ENCODE measurements at regions not wholly inside any gene's neighbourhood (a gene's known extent, or its start where the extent isn't known, plus 50 kb on each side); places are given as distances from the start of the nearest gene placed in this dataset.

DNA sequence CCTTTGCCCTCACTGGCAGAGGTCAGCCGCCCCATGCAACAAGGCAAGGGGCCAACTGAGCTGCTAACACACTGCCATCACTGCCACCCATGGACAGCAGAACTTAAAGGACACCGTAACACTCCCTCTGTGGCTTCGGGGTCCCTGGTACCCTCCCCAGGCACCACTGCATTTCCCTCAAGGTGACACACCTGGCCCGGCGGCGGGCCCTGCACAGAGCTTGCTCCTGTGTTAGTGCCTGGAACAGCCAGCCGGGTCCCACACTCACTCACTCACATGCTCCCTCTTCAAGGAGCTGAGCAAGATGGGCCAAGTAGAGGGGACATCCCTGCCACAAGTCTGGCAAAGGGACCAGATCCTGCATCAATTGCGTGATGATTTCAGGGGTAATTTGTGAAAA, 126.5 kb upstream of the SOX4 start:
- Mint-ChIP-seq H3K27ac (no peak overlapping the region), H3K9me3 (ENCODE audit: low read depth) (peaks cover 4% of the 10 kb centered on the region), H3K4me3 (ENCODE audit: low read depth) (no peak overlapping the region), H3K27me3 (no peaks in the 10 kb centered on the region), H3K36me3 (ENCODE audit: insufficient read depth) (no peaks in the 10 kb centered on the region), H3K4me1 (ENCODE audit: low read depth) (peaks cover 18% of the 10 kb centered on the region)
- DNase-seq (ENCODE audit: low spot score, unreplicated experiment), result no peak
- TF ChIP-seq, protein P1, sequence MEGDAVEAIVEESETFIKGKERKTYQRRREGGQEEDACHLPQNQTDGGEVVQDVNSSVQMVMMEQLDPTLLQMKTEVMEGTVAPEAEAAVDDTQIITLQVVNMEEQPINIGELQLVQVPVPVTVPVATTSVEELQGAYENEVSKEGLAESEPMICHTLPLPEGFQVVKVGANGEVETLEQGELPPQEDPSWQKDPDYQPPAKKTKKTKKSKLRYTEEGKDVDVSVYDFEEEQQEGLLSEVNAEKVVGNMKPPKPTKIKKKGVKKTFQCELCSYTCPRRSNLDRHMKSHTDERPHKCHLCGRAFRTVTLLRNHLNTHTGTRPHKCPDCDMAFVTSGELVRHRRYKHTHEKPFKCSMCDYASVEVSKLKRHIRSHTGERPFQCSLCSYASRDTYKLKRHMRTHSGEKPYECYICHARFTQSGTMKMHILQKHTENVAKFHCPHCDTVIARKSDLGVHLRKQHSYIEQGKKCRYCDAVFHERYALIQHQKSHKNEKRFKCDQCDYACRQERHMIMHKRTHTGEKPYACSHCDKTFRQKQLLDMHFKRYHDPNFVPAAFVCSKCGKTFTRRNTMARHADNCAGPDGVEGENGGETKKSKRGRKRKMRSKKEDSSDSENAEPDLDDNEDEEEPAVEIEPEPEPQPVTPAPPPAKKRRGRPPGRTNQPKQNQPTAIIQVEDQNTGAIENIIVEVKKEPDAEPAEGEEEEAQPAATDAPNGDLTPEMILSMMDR (IDR thresholded peaks at IDR 0.05; ENCODE audit: unreplicated experiment), result no peak

DNA sequence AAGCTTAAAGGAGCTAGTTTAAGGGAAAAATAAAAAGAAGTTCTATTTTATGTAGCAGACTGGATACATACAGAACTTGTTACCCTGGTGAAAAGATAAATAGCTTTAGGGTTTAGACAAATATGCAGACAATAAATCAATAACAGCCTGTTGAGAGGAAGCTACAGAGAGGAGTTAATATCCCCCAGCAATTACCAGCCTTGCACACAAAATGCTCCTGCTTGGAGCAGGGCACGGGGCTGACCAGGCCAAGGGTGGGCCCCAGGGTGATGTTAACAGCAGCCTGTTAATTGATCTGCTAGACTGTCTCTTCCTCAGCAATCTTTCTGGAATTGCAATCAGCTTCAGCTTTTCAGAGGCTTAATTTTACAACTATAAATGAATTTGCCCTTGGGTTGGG, 125.1 kb upstream of the SOX4 start:
- TF ChIP-seq, protein P1 (IDR thresholded peaks at IDR 0.05; ENCODE audit: unreplicated experiment), result no peak
- H3K27me3 Mint-ChIP-seq, result no peaks in the 10 kb centered on the region

DNA sequence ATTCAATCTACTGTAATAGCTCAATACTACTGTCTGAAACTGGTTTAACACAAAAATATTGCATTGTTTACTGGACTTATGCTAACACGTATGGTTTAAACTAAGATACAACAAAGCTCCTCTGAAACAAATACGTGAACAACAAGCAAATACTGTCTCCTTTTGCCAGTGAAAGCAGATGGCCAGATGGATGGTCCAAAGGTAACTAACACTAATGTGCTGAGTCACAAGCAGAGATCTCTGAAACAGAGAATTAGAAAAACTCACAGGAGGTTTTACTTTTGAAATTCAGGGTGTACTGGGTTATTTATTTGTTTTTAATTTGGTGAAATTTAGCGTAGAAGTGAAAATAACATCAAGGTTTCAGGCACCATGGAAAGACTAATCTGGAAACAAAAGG, 124.3 kb upstream of the SOX4 start:
- Mint-ChIP-seq H3K36me3 (ENCODE audit: insufficient read depth) (no peaks in the 10 kb centered on the region), H3K4me1 (ENCODE audit: low read depth) (peaks cover 16% of the 10 kb centered on the region), H3K4me3 (ENCODE audit: low read depth) (no peak overlapping the region), H3K27ac (no peak overlapping the region), H3K27me3 (no peaks in the 10 kb centered on the region), H3K9me3 (ENCODE audit: low read depth) (peaks cover 4% of the 10 kb centered on the region)
- TF ChIP-seq, protein P1 (IDR thresholded peaks at IDR 0.05; ENCODE audit: unreplicated experiment), result no peak
- DNase-seq (ENCODE audit: low spot score, unreplicated experiment), result no peak

More for the DNA sequence above, 125.1 kb upstream of the SOX4 start:
- peaks cover 13% of the 10 kb centered on the region for H3K4me1 Mint-ChIP-seq (ENCODE audit: low read depth)
- DNase-seq (ENCODE audit: low spot score, unreplicated experiment), result no peak
- peaks cover 4% of the 10 kb centered on the region for H3K9me3 Mint-ChIP-seq (ENCODE audit: low read depth)
- peak overlapping the region; percentile 12 for H3K4me3 Mint-ChIP-seq (ENCODE audit: low read depth)
- peak overlapping the region; percentile 80 for H3K27ac Mint-ChIP-seq
- no peaks in the 10 kb centered on the region for H3K36me3 Mint-ChIP-seq (ENCODE audit: insufficient read depth)

DNA sequence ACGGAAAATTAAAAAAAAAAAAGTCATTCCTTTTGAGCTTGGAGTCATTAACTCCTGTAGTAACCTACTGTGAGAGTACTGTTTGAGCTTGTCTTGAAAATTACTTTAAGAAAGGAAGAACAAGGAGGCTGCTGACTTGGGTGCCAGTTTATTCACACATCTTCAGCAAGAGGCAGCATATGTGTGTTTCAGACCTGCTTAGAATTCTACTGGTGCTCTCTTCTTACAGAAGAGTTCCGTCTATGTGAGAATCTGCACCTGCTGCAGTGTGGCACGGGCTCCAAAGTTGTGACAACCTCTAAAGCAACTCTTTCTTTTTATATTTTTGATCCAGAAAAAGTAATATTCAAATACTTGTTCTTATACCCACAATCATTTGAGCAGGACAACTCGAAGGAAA, 117.4 kb upstream of the SOX4 start:
- Mint-ChIP-seq H3K27me3 (no peaks in the 10 kb centered on the region), H3K4me3 (ENCODE audit: low read depth) (no peak overlapping the region), H3K4me1 (ENCODE audit: low read depth) (peaks cover 18% of the 10 kb centered on the region), H3K36me3 (ENCODE audit: insufficient read depth) (no peaks in the 10 kb centered on the region), H3K27ac (no peak overlapping the region), H3K9me3 (ENCODE audit: low read depth) (peaks cover 4% of the 10 kb centered on the region)
- DNase-seq (ENCODE audit: low spot score, unreplicated experiment), result no peak
- TF ChIP-seq, protein P1 (IDR thresholded peaks at IDR 0.05; ENCODE audit: unreplicated experiment), result no peak

DNA sequence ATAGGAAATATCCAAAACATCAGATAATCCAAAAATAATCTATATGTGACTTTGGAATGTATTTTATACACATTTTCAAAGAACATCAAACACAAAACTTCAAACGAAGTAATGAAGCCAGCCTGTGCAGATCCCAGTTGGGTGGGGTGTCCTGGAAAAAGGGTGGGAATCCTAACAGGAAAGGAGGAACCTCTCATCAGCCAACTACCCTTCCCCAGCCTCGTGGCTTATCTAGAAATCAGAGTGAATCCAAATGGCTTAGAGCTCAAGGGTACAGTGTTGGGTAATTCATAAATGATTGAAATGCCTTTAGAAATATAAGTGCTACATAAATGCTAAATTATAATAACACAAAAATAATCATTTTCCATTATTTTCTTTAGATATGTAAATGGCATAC, 115.1 kb upstream of the SOX4 start:
- TF ChIP-seq, protein P1 (IDR thresholded peaks at IDR 0.05; ENCODE audit: unreplicated experiment), result no peak
- no peak overlapping the region for H3K4me3 Mint-ChIP-seq (ENCODE audit: low read depth)
- H3K36me3 Mint-ChIP-seq (ENCODE audit: insufficient read depth), result no peaks in the 10 kb centered on the region
- peaks cover 18% of the 10 kb centered on the region for H3K4me1 Mint-ChIP-seq (ENCODE audit: low read depth)
- no peaks in the 10 kb centered on the region for H3K9me3 Mint-ChIP-seq (ENCODE audit: low read depth)
- H3K27me3 Mint-ChIP-seq, result no peaks in the 10 kb centered on the region
- no peak overlapping the region for H3K27ac Mint-ChIP-seq
- no peak for DNase-seq (ENCODE audit: low spot score, unreplicated experiment)
